Right forelimb (tissue), 1 donor: ENCODE measurements at regions not wholly inside any gene's neighbourhood (a gene's known extent, or its start where the extent isn't known, plus 50 kb on each side); places are given as distances from the start of the nearest gene placed in this dataset.
"Not testable (repeated sequence)": the region's sequence is repeated elsewhere in the genome, so short reads cannot be mapped to it uniquely, and the experiment has no call there.

Experiments used
- DNase-seq: peaks from one replicate; pipeline ENCODE4 v3.0.0-alpha.2; 2018

GRCh38 chr1:188122646-188123045, 1293.9 kb downstream of the PLA2G4A start:
- no peak for DNase-seq

- DNase-seq: no peak
These were observed 1298.8 kb downstream of the PLA2G4A start for GRCh38 chr1:188127507-188127906.

GRCh38 chr1:188128761-188129160, 1300.0 kb downstream of the PLA2G4A start:
- no peak for DNase-seq

GRCh38 chr1:188129856-188130838, 1301.4 kb downstream of the PLA2G4A start:
- DNase-seq: no peak

- no peak for DNase-seq
These were observed 1308.5 kb downstream of the PLA2G4A start for GRCh38 chr1:188137221-188137620.

GRCh38 chr1:188140958-188141357, 1312.2 kb downstream of the PLA2G4A start:
- DNase-seq: no peak

GRCh38 chr1:188154196-188154595, 1325.4 kb downstream of the PLA2G4A start:
- DNase-seq: no peak

- no peak for DNase-seq
These were observed 1326.0 kb downstream of the PLA2G4A start for GRCh38 chr1:188154761-188155160.

- no peak for DNase-seq
These were observed 1326.5 kb downstream of the PLA2G4A start for GRCh38 chr1:188155261-188155660.

- no peak for DNase-seq
These were observed 1335.7 kb downstream of the PLA2G4A start for GRCh38 chr1:188164459-188164858.

GRCh38 chr1:188166654-188167053, 1337.9 kb downstream of the PLA2G4A start:
- DNase-seq: no peak

GRCh38 chr1:188169971-188170370, 1341.2 kb downstream of the PLA2G4A start:
- no peak for DNase-seq

- no peak for DNase-seq
These were observed 1341.7 kb downstream of the PLA2G4A start for GRCh38 chr1:188170411-188170810.

GRCh38 chr1:188170935-188171334, 1342.2 kb downstream of the PLA2G4A start:
- no peak for DNase-seq

- DNase-seq: not testable (repeated sequence)
These were observed 1353.3 kb downstream of the PLA2G4A start for GRCh38 chr1:188182063-188182462.

GRCh38 chr1:188188317-188188716, 1359.6 kb downstream of the PLA2G4A start:
- no peak for DNase-seq

- DNase-seq: no peak
These were observed 1366.2 kb downstream of the PLA2G4A start for GRCh38 chr1:188194916-188195315.

- DNase-seq: no peak
These were observed 1389.5 kb downstream of the PLA2G4A start for GRCh38 chr1:188218289-188218688.

GRCh38 chr1:188220051-188220450, 1391.3 kb downstream of the PLA2G4A start:
- no peak for DNase-seq

GRCh38 chr1:188224263-188224662, 1395.5 kb downstream of the PLA2G4A start:
- no peak for DNase-seq

GRCh38 chr1:188225975-188226374, 1397.2 kb downstream of the PLA2G4A start:
- DNase-seq: no peak

GRCh38 chr1:188228623-188229022, 1399.9 kb downstream of the PLA2G4A start:
- DNase-seq: no peak

GRCh38 chr1:188237573-188238348, 1409.0 kb downstream of the PLA2G4A start:
- no peak for DNase-seq
